CD4-positive, alpha-beta T cell treated with Interleukin-2 at 100 ng/mL for 4 hours (primary cell): ENCODE measurements at regions not wholly inside any gene's neighbourhood (a gene's known extent, or its start where the extent isn't known, plus 50 kb on each side); places are given as distances from the start of the nearest gene placed in this dataset.
"Not testable (repeated sequence)": the region's sequence is repeated elsewhere in the genome, so short reads cannot be mapped to it uniquely, and the experiment has no call there.

Experiments
- DNase-seq: peaks from one replicate; pipeline ENCODE4 v3.0.0-alpha.2; 2020; ENCODE audit warnings: low spot score

DNA sequence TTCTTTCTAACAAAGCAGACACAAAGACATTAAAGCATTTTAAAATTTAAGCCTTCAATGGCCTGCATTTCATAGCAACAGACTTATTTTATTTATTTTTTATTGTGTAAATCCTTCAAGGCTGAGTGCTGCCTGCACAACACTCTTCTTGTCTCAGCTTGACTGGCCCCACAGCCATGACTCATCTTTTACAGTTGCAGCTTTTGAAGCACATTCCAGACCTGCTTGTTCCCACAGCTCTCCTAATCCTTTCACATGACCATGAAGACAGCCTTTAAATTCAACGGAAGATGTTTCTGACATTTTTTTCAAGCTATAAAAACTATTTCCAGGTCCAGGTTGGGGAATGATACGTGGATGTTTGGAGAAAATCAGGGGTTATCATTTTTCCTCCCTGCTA lies 276.9 kb upstream of the TACR3 start:
- DNase-seq: no peak

- no peak for DNase-seq
Measured at GRCh38 chr4:103996064-103996463, 276.3 kb upstream of the TACR3 start.

DNA sequence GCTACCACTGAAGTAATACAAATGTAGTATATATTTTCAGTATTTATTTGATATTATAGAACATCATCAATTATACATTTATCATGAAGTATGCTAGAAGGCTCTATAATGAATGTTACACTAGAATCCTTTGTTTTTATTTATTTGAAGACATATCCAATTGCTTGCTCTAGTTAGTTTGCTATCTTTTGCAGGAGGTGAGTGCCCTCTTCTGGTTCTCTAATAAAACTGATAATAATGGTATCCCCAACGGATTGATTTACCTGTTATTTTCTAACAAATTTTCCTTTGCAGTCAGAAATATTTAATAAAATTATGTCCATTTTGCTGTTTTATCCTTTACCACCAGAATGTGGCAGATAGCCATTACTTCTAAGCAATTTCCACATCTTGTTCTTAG lies 274.3 kb upstream of the TACR3 start:
- no peak for DNase-seq

GRCh38 chr4:103982454-103982853 lies 262.7 kb upstream of the TACR3 start:
- no peak for DNase-seq

GRCh38 chr4:103948244-103949018 lies 228.6 kb upstream of the TACR3 start:
- DNase-seq: no peak

GRCh38 chr4:103947617-103948016 lies 227.8 kb upstream of the TACR3 start:
- DNase-seq: no peak

GRCh38 chr4:103946621-103947268 lies 227.0 kb upstream of the TACR3 start:
- DNase-seq: not testable (repeated sequence)

GRCh38 chr4:103938488-103938887 lies 218.7 kb upstream of the TACR3 start:
- DNase-seq: no peak

DNA sequence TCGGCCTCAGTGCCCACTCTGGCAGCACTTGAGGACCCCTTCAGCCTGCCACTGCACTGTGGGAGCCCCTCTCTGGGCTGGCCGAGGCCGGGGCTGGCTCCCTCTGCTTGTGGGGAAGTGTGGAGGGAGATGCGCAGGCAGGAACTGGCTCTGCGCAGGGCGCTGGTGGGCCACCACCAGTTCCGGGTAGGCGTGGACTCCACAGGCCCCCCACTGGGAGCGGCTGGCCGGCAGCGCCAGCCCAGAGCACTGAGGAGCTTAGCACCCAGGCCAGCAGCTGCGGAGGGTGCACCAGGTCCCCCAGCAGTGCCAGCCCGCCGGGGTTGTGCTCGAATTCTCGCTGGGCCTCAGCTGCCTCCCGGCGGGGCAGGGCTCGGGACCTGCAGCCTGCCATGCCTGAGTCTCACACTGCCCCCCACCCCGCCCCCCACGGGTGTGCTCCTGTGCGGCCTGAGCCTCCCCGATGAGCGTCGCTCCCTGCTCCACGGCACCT lies 216.9 kb upstream of the TACR3 start:
- DNase-seq: no peak

DNA sequence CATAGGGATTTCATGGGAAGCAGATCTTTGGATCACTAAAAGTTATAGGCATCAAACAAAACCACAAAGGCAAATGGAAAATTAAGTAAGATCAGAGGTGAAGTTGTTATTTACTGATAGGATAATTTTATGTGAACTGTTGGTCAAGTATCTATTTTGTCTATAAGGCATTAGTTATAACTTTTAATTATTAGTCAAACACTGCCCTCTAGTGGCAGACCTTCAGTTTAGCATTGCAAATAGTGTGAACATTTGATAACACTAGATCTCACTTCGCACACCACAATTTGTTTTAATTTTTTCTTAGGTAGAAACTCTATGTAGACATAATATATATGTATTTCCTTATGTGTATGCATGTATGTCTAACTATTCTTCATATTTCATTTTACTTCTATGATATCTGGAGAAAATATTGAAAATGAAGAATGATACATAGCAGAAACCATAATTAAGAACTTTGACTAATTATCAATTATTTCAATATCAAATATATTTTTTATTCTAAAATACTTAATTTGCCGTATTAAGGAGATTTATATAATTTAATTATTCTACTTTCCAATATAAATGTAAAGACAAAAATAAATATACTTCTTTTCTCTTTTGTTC lies 214.5 kb upstream of the TACR3 start:
- peak; percentile 46 for DNase-seq

DNA sequence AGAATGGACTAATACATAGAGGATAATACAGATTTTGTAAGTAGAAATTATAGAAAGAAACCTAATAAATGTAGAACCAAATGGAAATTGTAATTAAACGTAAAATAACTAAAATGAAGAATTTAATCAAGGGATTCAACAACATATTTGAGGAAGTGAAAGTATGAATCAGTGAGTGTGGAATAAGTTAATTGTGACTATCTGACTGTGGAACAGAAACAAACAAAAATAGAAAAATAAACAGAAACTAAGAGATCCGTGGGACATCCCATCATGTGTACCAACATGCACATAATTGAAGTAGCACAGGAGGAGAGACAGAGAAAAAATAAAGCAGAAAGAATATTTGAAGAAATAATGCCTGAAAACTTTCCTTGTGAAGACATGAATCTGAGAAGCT lies 208.6 kb upstream of the TACR3 start:
- no peak for DNase-seq

DNA sequence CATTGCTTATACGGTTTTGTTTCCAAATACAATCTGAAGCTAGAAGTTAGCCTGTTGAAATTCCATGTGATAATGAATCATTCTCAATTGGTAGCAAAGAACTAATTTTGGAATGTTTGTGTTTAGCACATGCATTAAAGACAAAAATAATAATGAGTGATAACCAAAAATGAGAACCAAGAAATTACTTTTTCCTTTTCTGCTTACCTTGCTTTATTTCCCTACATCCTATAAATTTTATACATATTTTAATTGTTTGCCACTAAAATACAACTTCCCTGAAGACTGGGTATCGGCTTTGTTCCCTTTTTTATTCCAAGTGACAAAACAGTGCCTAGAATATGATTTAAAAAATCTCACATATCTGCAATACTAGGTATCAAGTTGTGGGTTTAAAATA lies 203.8 kb upstream of the TACR3 start:
- no peak for DNase-seq

- DNase-seq: no peak
Measured at GRCh38 chr4:103918214-103918613, 198.4 kb upstream of the TACR3 start.

- no peak for DNase-seq
Measured at GRCh38 chr4:103915224-103915869, 195.6 kb upstream of the TACR3 start.

DNA sequence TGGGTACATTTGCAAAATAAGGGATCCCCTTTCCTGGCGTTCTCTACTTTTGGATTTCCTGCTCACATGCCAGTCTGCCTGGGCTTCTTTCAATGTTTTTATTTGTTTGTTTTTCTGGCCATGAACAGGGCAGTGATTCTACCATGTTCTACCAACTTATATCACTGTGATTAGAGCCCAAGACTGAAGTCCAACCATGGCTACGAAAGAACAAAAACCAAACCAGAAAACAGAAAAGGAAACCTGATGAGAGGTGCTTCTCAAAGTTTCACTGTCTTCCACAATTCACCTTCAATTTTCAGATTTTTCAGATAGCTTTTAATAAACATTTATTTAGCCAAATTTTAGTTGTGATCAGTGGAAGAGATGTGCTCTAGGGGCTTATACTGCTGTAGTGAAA lies 187.6 kb upstream of the TACR3 start:
- no peak for DNase-seq

- no peak for DNase-seq
Measured at GRCh38 chr4:103904123-103904522, 184.3 kb upstream of the TACR3 start.

- no peak for DNase-seq
Measured at GRCh38 chr4:103902730-103903129, 182.9 kb upstream of the TACR3 start.

DNA sequence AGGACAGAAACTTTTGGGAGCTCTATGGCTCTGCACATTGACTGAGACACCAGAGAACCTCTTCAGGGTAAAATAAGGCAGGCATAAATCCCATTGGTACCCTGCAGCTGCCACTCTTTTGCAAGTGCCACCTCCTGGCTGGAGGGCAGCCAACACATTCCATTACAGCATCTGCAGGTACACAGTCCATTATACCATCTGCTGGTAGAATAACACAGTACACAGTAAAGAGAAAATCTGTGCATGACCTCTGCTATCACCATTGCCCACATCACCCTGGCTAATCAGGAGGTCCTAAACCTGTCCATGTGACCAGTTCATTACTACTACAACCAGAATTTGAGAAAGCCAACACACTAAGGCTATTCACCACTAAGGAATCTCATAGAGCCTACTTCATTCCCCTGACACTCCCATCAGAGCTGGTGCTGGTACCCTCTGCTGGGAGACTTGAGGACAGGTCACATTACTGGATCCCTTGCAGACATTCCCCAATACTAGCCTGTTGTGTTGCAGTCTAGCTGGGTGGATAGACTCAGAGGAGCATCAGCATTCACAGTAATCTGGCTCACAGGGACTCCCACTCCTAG lies 176.2 kb upstream of the TACR3 start:
- no peak for DNase-seq

GRCh38 chr4:103892586-103892985 lies 172.8 kb upstream of the TACR3 start:
- no peak for DNase-seq

- no peak for DNase-seq
Measured at GRCh38 chr4:103887191-103887590, 167.4 kb upstream of the TACR3 start.

DNA sequence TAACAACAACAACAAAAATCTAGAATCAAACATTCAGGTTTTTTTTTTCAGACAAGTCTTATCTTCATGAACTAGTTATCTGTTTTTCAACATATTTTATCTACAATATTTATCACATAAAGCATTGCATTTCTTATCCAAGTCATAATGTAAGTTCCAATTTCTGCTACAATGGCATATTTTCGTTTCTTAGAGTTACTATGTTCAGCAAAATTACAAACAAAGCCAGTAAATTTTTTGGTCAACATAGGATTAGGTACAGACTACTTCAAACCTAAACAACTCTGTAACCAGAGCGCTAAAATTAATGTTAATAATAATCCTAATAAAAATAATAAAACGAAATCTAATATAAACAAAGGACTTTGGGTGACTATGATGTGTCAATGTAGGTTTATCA lies 165.4 kb upstream of the TACR3 start:
- DNase-seq: no peak

DNA sequence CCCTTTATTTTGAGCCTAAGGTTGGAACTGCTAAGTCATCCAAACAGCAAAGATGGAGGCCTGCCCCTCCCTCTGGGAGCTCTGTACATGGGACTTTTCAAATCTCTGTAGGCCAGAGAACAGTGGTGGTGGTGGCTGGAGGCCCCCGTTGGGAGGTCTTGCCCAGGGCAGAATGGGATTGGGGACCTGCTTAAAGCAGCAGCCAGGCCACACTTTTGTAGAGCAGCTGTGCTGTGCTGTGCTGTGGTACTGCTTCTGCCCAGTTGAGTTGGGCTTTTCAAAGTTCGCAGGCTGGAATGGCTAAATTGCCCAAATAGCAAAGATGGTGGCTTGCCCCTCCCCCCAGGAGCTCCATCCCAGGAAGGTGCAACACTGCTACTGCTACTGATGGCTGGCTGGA lies 147.5 kb upstream of the TACR3 start:
- no peak for DNase-seq
